AG09319 (cell line): ENCODE measurements at regions not wholly inside any gene's neighbourhood (a gene's known extent, or its start where the extent isn't known, plus 50 kb on each side); places are given as distances from the start of the nearest gene placed in this dataset.

ENCODE experiments used
- DNase-seq: peaks from one replicate; pipeline ENCODE4 v3.0.0-alpha.2; 2010; ENCODE audit warnings: low read depth; ENCODE audit errors: extremely low read depth
- TF ChIP-seq, protein P1 (sequence below): IDR thresholded peaks from 2 replicates; pipeline ENCODE4 v1.5.1; 2011; ENCODE audit warnings: low read depth, mild to moderate bottlenecking, inconsistent platforms, low read length, moderate library complexity

DNA sequence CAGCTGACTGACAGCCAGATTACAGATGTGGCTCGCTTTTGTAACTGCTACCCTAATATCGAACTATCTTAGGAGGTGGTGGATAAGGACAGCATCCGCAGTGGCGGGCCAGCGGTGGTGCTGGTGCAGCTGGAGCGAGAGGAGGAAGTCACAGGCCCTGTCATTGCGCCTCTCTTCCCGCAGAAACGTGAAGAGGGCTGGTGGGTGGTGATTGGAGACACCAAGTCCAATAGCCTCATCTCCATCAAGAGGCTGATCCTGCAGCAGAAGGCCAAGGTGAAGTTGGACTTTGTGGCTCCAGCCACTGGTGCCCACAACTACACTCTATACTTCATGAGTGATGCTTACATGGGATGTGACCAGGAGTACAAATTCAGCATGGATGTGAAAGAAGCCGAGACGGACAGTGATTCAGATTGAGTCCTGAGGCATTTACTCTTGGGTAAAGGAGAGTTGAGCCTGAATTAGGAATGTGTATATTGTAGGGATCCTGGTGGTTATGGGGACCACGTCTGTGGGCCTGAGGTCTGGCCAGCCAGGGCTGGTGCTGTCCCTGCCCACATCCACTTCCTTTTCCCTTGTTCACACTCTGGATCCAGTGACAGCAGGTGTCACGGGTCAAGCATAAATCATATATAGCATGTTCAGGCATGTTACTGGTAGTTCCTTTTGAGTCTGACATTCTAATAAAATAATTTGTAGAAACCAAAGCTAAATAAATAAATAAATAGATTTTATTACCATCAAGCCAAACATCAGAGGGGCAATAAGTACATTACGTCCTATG lies 89.0 kb upstream of the SMURF2 start:
- TF ChIP-seq, protein P1, sequence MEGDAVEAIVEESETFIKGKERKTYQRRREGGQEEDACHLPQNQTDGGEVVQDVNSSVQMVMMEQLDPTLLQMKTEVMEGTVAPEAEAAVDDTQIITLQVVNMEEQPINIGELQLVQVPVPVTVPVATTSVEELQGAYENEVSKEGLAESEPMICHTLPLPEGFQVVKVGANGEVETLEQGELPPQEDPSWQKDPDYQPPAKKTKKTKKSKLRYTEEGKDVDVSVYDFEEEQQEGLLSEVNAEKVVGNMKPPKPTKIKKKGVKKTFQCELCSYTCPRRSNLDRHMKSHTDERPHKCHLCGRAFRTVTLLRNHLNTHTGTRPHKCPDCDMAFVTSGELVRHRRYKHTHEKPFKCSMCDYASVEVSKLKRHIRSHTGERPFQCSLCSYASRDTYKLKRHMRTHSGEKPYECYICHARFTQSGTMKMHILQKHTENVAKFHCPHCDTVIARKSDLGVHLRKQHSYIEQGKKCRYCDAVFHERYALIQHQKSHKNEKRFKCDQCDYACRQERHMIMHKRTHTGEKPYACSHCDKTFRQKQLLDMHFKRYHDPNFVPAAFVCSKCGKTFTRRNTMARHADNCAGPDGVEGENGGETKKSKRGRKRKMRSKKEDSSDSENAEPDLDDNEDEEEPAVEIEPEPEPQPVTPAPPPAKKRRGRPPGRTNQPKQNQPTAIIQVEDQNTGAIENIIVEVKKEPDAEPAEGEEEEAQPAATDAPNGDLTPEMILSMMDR, result no peak

DNA sequence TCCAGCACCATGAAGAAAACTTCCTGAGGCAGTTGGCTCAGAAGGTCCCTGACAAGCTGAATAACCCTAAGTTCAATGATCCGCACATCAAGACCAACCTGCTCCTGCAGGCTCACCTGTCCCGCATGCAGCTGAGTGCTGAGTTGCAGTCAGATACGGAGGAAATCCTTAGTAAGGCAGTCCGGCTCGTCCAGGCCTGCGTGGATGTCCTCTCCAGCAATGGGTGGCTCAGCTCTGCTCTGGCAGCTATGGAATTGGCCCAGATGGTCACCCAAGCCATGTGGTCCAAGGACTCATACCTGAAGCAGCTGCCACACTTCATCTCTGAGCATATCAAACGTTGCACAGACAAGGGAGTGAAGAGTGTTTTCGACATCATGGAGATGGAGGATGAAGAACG lies 88.4 kb upstream of the SMURF2 start:
- TF ChIP-seq, protein P1, result no peak
- no peak for DNase-seq

More for the DNA sequence above, 89.0 kb upstream of the SMURF2 start:
- no peak for DNase-seq

DNA sequence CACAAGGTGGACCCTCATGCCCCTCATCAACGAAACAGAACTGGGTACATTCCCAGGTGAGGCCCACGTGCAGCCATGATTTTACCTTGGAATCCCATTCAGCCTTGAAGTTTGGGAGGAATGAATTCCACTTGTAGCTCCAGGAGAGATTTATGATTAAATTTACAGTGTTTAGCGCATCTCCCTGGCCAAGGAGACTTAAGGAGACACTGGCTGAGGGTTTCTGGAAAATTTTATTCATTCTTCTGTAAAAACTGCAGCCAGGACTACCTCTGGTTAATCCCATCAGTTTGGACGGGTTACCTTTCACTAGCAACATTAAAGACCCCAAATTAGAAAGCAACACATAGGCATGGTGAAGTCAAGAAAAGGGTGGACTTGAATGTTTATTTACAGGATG lies 87.2 kb upstream of the SMURF2 start:
- TF ChIP-seq, protein P1, result no peak
- no peak for DNase-seq

DNA sequence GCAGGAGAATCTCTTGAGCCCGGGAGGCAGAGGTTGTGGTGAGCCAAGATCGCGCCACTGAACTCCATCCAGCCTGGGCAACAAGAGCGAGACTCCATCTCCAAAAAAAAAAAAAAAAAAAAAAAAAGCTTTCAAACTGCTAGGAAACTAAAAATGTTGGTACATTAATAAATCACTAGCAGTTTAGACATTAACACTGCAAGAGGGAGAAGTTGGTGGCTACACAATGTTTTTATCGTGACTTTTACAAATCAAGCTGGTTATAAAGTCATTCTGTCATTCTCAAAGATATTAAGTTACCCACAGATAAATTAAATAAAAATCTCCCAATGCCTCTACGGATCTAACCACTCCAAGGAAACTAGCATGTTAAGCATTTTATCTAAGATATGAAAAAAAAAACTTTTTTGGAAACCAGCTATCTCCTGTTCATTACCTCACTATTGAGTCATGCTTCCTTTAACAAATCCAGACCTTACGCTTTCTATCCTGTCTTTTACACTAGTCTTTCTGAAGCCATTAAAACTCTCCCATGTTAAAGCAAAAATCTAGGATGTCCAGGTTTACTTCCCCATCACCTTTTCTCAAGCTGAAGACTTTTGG lies 85.9 kb upstream of the SMURF2 start:
- DNase-seq, result no peak
- TF ChIP-seq, protein P1, result no peak

DNA sequence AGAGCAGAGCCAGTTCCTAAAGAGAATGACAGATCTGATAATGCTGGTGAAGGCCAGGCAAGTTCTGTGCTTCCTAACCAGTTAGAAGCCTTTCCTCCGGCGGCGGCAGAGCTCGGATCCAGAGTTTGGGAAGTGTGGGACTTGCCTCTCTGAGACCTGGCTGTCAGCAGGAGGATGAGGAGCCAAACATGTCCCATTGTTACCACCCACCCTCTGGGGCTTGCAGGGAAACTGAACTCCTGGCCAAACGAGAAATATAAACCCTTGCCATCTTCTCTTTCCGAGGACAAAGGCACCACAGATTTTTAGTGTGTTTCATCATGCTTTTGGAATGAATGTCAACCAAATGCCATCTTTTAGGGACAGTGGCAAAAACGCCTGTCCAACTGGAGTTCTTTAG lies 80.2 kb upstream of the SMURF2 start:
- TF ChIP-seq, protein P1, result no peak

DNA sequence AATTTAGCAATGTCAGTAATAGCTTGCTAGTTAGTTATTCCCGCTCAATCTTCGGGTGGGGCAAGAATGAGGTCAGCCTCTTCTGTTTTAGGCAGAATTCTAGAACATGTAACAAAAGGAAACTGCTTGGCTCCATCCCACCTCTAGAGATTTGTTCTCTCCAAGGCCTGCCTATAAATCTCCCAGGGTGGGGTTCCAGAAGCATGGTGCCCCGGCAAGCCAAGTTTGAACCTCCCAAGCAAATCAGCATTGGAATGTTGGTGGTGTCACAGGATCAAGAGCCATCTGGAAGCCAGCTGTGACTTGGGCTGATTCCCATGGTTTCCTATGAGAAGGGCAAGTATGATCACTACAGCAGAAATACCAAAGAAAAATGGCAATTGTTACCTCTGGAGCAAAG lies 79.8 kb upstream of the SMURF2 start:
- DNase-seq, result peak; percentile 84

More for the DNA sequence above, 80.2 kb upstream of the SMURF2 start:
- DNase-seq, result no peak

DNA sequence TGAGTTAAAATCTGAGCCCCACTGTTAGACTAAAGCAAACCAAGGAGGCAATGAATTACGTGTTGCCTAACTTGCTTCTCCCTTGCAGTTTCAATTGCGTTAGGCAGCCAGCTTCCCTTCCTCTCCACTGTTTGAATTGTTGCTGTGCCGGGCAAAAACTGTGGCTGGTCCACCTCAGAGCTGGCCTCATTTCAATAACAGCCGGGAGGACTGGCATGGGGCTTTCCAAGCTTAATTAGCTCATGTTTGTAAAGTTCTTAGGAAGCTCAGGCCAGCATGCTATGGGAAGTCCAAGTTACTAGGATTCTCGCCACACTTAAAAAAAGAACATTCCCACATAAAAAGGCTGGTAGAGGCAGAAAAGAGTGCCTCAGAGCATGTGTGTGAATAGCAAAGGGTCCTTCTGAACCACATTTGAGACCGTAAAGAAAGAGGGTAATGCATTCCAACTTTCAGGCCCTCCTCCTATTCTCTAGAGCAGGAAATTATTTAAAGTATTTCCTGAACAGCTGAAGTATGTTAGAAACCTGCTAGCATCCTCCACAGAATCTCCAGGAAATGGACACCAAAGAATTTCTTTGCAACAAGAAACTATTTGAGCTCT lies 79.0 kb upstream of the SMURF2 start:
- TF ChIP-seq, protein P1, result no peak
- DNase-seq, result no peak
